MM.1S (cell line): ENCODE measurements at regions not wholly inside any gene's neighbourhood (a gene's known extent, or its start where the extent isn't known, plus 50 kb on each side); places are given as distances from the start of the nearest gene placed in this dataset.

Source experiments
- DNase-seq: peaks from one replicate; pipeline ENCODE4 v3.0.0-alpha.2; 2015
- H2AFZ ChIP-seq: fragments of 300-600 bp; sonication (generic); 2 replicates; pipeline ENCODE4 v1.6.0; 2016; ENCODE audit warnings: antibody characterized with exemption, low read length
- H3F3A ChIP-seq: fragments of 300-600 bp; sonication (generic); 2 replicates; pipeline ENCODE4 v1.6.1; 2016; ENCODE audit warnings: mild to moderate bottlenecking, antibody characterized with exemption, low read length, moderate library complexity, mixed read lengths; ENCODE audit not compliant: insufficient read depth
- H3K27ac ChIP-seq: fragments of 300-600 bp; sonication (generic); 2 replicates; pipeline ENCODE4 v1.5.1; 2016; ENCODE audit warnings: mild to moderate bottlenecking, low read length
- H3K27me3 ChIP-seq: fragments of 300-600 bp; sonication (generic); replicated peaks from 2 replicates; pipeline ENCODE4 v1.6.0; 2016; ENCODE audit warnings: low read length; ENCODE audit not compliant: insufficient read depth
- H3K36me3 ChIP-seq: fragments of 300-600 bp; sonication (generic); replicated peaks from 2 replicates; pipeline ENCODE4 v1.6.1; 2016; ENCODE audit warnings: mild to moderate bottlenecking, low read length, mixed read lengths; ENCODE audit not compliant: insufficient read depth
- H3K4me1 ChIP-seq: fragments of 300-600 bp; sonication (generic); 2 replicates; pipeline ENCODE4 v1.6.1; 2016; ENCODE audit warnings: low read length, mixed read lengths
- H3K4me2 ChIP-seq: fragments of 300-600 bp; sonication (generic); 2 replicates; pipeline ENCODE4 v1.6.0; 2016; ENCODE audit warnings: low read depth, low read length
- H3K4me3 ChIP-seq: fragments of 300-600 bp; sonication (generic); 2 replicates; pipeline ENCODE4 v1.5.1; 2016; ENCODE audit warnings: low read length, mixed read lengths
- H3K79me2 ChIP-seq: fragments of 300-600 bp; sonication (generic); 2 replicates; pipeline ENCODE4 v1.6.1; 2016; ENCODE audit warnings: mixed run types, low read length, mixed read lengths
- H3K9ac ChIP-seq: fragments of 300-600 bp; sonication (generic); 2 replicates; pipeline ENCODE4 v1.6.1; 2016; ENCODE audit warnings: low read length, mixed read lengths
- H3K9me2 ChIP-seq: fragments of 300-600 bp; sonication (generic); replicated peaks from 2 replicates; pipeline ENCODE4 v1.6.1; 2016; ENCODE audit warnings: mild to moderate bottlenecking, low read length, mixed read lengths; ENCODE audit not compliant: insufficient read depth
- H3K9me3 ChIP-seq: fragments of 300-600 bp; sonication (generic); replicated peaks from 2 replicates; pipeline ENCODE4 v1.6.1; 2016; ENCODE audit warnings: mild to moderate bottlenecking, low read length, mixed read lengths; ENCODE audit not compliant: insufficient read depth
- H4K20me1 ChIP-seq: fragments of 300-600 bp; sonication (generic); 2 replicates; pipeline ENCODE4 v1.6.1; 2016; ENCODE audit warnings: mild to moderate bottlenecking, low read length, moderate library complexity, mixed read lengths; ENCODE audit not compliant: insufficient read depth
- EZH2 ChIP-seq: fragments of 300-600 bp; sonication (generic); optimal IDR thresholded peaks from 2 replicates; pipeline ENCODE3; 2017; ENCODE audit warnings: low read depth, mild to moderate bottlenecking, antibody characterized with exemption, low read length, mixed read lengths
- EZH2phosphoT487 ChIP-seq: fragments of 300-600 bp; sonication (generic); IDR thresholded peaks from 2 replicates; pipeline ENCODE4 v1.6.1; 2018; ENCODE audit warnings: antibody characterized with exemption, low read length
- TF ChIP-seq, protein P1 (sequence below): fragments of 300-600 bp; sonication (generic); IDR thresholded peaks from 2 replicates; pipeline ENCODE4 v1.5.1; 2016; ENCODE audit warnings: antibody characterized with exemption, low read length, mixed read lengths

DNA sequence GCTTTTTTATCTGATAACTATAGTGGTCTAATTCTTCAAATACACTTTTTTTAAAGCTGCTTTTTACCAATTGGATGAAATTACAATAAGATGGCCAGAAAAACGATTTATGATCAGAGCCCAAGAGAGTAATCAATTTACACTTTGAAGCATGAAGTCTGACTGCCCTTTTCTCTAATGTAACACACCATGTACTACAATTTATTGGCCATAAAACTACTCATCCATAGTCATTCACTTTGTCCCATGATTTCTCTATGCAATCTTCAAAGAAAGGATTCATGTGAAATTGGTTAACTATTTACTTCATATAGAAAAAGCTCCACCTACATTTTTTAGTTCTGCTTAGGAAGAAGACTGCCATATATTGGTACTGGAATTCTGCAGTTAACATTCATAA, 73.6 kb upstream of the CAST start:
- H3K9me3 ChIP-seq, result no peaks in the 10 kb centered on the region
- no peaks in the 10 kb centered on the region for H3K36me3 ChIP-seq
- no peak for DNase-seq
- H3K79me2 ChIP-seq, result no peaks in the 10 kb centered on the region
- H3K4me3 ChIP-seq, result no peak overlapping the region
- no peak overlapping the region for H3K27ac ChIP-seq
- no peaks in the 10 kb centered on the region for H3K4me1 ChIP-seq
- H3K9me2 ChIP-seq, result no peaks in the 10 kb centered on the region
- no peaks in the 10 kb centered on the region for H4K20me1 ChIP-seq
- no peaks in the 10 kb centered on the region for H3K27me3 ChIP-seq
- no peak overlapping the region for H3K9ac ChIP-seq
- no peak overlapping the region for H2AFZ ChIP-seq
- no peaks in the 10 kb centered on the region for H3F3A ChIP-seq
- TF ChIP-seq EZH2, result no peak
- no peak for TF ChIP-seq EZH2phosphoT487
- TF ChIP-seq, protein P1, sequence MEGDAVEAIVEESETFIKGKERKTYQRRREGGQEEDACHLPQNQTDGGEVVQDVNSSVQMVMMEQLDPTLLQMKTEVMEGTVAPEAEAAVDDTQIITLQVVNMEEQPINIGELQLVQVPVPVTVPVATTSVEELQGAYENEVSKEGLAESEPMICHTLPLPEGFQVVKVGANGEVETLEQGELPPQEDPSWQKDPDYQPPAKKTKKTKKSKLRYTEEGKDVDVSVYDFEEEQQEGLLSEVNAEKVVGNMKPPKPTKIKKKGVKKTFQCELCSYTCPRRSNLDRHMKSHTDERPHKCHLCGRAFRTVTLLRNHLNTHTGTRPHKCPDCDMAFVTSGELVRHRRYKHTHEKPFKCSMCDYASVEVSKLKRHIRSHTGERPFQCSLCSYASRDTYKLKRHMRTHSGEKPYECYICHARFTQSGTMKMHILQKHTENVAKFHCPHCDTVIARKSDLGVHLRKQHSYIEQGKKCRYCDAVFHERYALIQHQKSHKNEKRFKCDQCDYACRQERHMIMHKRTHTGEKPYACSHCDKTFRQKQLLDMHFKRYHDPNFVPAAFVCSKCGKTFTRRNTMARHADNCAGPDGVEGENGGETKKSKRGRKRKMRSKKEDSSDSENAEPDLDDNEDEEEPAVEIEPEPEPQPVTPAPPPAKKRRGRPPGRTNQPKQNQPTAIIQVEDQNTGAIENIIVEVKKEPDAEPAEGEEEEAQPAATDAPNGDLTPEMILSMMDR, result no peak
- no peak overlapping the region for H3K4me2 ChIP-seq

DNA sequence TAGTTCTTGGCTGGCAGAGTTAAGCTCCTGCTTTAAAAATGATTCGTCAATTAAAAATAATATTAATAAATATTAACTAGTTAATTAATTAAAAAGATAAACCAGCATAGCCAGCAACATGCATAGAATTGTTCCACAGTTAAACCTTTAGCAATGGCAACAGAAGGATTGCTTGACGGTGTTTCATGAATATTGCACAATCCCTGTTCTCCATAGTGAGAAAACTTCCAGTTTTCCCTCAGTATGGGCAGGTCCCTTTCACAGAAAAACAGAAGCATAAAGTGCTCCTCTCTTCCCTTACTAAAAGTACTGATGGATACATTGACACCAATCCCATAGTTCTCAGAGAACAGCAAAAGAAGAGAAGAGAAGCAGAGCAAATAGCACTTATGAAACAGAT, 71.4 kb upstream of the CAST start:
- no peaks in the 10 kb centered on the region for H3K4me1 ChIP-seq
- no peak overlapping the region for H3K9ac ChIP-seq
- no peak overlapping the region for H3K4me3 ChIP-seq
- no peaks in the 10 kb centered on the region for H3K9me2 ChIP-seq
- H3K79me2 ChIP-seq, result no peaks in the 10 kb centered on the region
- H2AFZ ChIP-seq, result no peak overlapping the region
- no peak overlapping the region for H3K4me2 ChIP-seq
- H4K20me1 ChIP-seq, result no peaks in the 10 kb centered on the region
- no peaks in the 10 kb centered on the region for H3K9me3 ChIP-seq
- H3K27me3 ChIP-seq, result no peaks in the 10 kb centered on the region
- no peaks in the 10 kb centered on the region for H3K36me3 ChIP-seq
- no peaks in the 10 kb centered on the region for H3F3A ChIP-seq
- TF ChIP-seq, protein P1, result no peak
- TF ChIP-seq EZH2phosphoT487 (no peak), EZH2 (no peak)
- DNase-seq, result no peak
- no peak overlapping the region for H3K27ac ChIP-seq

DNA sequence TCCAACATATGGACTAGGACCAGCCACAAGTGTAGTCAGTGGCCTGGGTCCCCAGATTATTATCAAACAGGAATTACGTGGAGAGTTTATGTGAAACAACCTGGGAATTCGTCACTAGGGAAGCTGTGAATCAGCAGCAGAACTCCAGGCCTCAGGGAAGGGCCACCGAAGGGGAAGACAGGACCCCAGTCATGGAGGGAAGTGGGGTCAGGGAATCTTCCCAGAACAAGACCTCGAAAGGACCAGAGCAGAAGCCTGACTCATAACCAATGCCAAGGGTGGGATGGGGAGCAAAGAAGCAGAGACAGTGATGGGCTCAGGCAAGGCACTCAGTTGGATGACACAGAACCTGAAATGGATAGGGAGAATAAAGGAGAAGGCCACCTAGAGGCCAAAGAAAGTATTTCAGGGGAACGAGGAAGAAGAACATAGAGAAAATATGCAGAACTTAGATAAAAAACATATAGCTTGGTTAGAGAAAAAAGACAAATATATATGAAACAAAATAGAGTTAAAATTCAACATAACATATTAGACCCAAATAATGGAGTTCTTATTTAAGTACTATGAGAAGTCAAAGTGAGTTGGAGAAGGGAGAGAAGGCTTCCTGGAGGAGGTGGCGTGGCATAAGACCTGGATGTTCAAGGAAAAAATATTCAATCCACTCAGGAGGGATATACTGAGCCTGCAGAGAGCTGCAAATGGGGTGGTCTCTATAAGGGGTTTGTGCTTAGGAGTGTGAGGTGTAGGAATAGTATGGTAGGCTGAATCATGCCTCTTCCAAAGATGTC, 66.7 kb upstream of the CAST start:
- Histone ChIP-seq H3K79me2 (no peaks in the 10 kb centered on the region), H2AFZ (no peak overlapping the region), H3K9ac (no peak overlapping the region), H4K20me1 (no peaks in the 10 kb centered on the region), H3F3A (no peaks in the 10 kb centered on the region), H3K4me1 (no peaks in the 10 kb centered on the region), H3K4me2 (no peak overlapping the region), H3K4me3 (no peak overlapping the region), H3K27ac (no peak overlapping the region), H3K36me3 (no peaks in the 10 kb centered on the region), H3K9me3 (no peaks in the 10 kb centered on the region), H3K9me2 (no peaks in the 10 kb centered on the region), H3K27me3 (no peaks in the 10 kb centered on the region)
- TF ChIP-seq, protein P1, result peak; percentile 58
- TF ChIP-seq EZH2phosphoT487 (no peak), EZH2 (no peak)
- no peak for DNase-seq
